Mesodermal cell (in vitro differentiated cells): ENCODE measurements at regions not wholly inside any gene's neighbourhood (a gene's known extent, or its start where the extent isn't known, plus 50 kb on each side); places are given as distances from the start of the nearest gene placed in this dataset.
A peak's percentile ranks its signal among the peaks of the same experiment; 100 is the strongest.

Experiments
- H3K27ac ChIP-seq: 2 replicates; pipeline ENCODE4 v1.7.0; 2013; ENCODE audit warnings: mild to moderate bottlenecking, low read depth, low read length, moderate library complexity; ENCODE audit not compliant: severe bottlenecking
- H3K36me3 ChIP-seq: 2 replicates; pipeline ENCODE4 v1.7.1; 2013; ENCODE audit warnings: mild to moderate bottlenecking, low read length, moderate library complexity; ENCODE audit not compliant: control insufficient read depth, insufficient read depth
- H3K4me1 ChIP-seq: one replicate; pipeline ENCODE4 v1.7.1; 2013; ENCODE audit warnings: mild to moderate bottlenecking, low read length; ENCODE audit not compliant: insufficient read depth, control insufficient read depth, poor library complexity, severe bottlenecking
- H3K4me3 ChIP-seq: 2 replicates; pipeline ENCODE4 v1.7.0; 2013; ENCODE audit warnings: low read length, control low read depth, mild to moderate bottlenecking; ENCODE audit not compliant: insufficient read depth, poor library complexity, severe bottlenecking; ENCODE audit errors: extremely low read depth
- H3K9me3 ChIP-seq: 2 replicates; pipeline ENCODE4 v1.7.1; 2013; ENCODE audit warnings: mild to moderate bottlenecking, low read length, moderate library complexity; ENCODE audit not compliant: control insufficient read depth
- WGBS, 2 experiments: methylation state at CpG; one replicate each; pipeline ENCODE4 v1.1.5; 2013; ENCODE audit warnings: missing lambda C conversion rate in 2 of 2; ENCODE audit not compliant: insufficient coverage in 2 of 2; 5-methylcytosine and 5-hydroxymethylcytosine counted together

DNA sequence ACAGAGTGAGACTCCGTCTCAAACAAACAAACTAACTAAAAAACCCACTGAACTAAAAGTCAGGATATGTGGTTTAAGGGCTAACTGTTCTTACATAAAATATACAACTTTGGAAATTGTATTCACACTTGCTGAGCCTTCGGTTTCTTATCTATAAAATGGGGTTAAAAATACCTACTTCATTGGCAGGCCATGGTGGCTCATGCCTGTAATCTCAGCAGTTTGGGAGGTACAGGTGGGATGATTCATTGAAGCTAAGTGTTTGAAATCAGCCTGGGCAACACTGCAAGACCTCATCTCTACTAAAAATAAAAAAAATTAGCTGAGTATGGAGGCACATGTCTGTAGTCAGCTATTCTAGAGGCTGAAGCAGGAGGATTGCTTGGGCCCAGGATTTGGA, 115.4 kb upstream of the KLF6 start:
- H3K9me3 ChIP-seq, result no peaks in the 10 kb centered on the region
- H3K4me1 ChIP-seq, result peaks cover under 1% of the 10 kb centered on the region
- 100% methylated on average over 1 of the region's 2 CpGs; no CpG with 5 or more reads in 1 of the 2 experiments for WGBS, 2 experiments
- no peak overlapping the region for H3K27ac ChIP-seq
- H3K36me3 ChIP-seq, result no peaks in the 10 kb centered on the region
- no peak overlapping the region for H3K4me3 ChIP-seq

DNA sequence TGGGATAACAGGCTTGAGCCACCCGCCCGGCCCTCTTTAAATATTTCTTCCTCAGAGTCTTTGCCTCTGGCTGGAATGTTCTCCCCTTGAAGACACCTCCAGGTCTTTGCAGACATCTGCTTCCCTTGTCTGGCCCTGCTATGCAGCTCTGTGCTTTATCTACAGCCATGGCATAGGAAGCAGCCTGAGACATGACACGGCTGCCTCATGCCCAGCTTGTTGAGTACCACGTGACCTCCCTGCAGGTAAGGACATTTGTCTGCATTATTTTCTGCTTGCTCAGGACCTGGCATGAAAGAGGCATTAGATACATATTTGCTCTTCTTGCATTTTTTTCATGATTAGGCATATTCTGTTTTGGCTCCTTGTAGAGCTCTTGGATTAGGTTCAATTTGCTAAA, 113.8 kb upstream of the KLF6 start:
- WGBS, 2 experiments, result 90 to 94% methylated on average over 4 of the region's 4 CpGs
- Histone ChIP-seq H3K4me1 (peaks cover 11% of the 10 kb centered on the region), H3K9me3 (no peaks in the 10 kb centered on the region), H3K4me3 (no peak overlapping the region), H3K27ac (no peak overlapping the region), H3K36me3 (no peaks in the 10 kb centered on the region)

GRCh38 chr10:3897156-3897555, 112.1 kb upstream of the KLF6 start:
- H3K27ac ChIP-seq, result no peak overlapping the region
- no peaks in the 10 kb centered on the region for H3K9me3 ChIP-seq
- no peak overlapping the region for H3K4me3 ChIP-seq
- WGBS, 2 experiments, result 89 to 94% methylated on average over 2 of the region's 6 CpGs
- peaks cover 24% of the 10 kb centered on the region for H3K4me1 ChIP-seq
- no peaks in the 10 kb centered on the region for H3K36me3 ChIP-seq

DNA sequence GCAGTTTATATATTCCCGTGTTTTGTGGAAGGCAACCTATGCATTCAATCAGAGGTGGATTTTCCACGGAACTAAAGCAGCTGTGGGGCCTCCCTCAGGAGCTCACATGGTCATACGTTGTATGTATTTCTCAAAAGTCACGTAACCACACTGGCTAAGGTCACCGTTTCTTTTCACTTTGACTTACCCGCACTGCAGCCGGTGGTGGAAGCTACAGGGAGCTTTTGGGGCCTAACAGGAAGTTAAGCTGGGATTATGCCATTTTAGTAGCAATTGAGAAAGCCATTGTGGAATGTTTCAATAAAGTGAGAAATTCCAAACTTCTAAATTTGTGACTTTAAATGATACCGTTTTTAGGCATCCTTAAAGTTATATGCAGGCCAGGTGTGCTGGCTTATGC, 111.2 kb upstream of the KLF6 start:
- H3K27ac ChIP-seq, result no peak overlapping the region
- no peak overlapping the region for H3K4me3 ChIP-seq
- H3K36me3 ChIP-seq, result no peaks in the 10 kb centered on the region
- WGBS, 2 experiments, result 86 to 87% methylated on average over 7 to 8 of the region's 8 CpGs
- H3K9me3 ChIP-seq, result no peaks in the 10 kb centered on the region
- peaks cover 24% of the 10 kb centered on the region for H3K4me1 ChIP-seq

- Histone ChIP-seq H3K36me3 (no peaks in the 10 kb centered on the region), H3K4me3 (no peak overlapping the region), H3K9me3 (no peaks in the 10 kb centered on the region), H3K4me1 (peaks cover 28% of the 10 kb centered on the region), H3K27ac (peak overlapping the region; percentile 92)
- WGBS, 2 experiments, result 93 to 96% methylated on average over 3 of the region's 5 CpGs
Measured at GRCh38 chr10:3895045-3895631, 110.1 kb upstream of the KLF6 start.

DNA sequence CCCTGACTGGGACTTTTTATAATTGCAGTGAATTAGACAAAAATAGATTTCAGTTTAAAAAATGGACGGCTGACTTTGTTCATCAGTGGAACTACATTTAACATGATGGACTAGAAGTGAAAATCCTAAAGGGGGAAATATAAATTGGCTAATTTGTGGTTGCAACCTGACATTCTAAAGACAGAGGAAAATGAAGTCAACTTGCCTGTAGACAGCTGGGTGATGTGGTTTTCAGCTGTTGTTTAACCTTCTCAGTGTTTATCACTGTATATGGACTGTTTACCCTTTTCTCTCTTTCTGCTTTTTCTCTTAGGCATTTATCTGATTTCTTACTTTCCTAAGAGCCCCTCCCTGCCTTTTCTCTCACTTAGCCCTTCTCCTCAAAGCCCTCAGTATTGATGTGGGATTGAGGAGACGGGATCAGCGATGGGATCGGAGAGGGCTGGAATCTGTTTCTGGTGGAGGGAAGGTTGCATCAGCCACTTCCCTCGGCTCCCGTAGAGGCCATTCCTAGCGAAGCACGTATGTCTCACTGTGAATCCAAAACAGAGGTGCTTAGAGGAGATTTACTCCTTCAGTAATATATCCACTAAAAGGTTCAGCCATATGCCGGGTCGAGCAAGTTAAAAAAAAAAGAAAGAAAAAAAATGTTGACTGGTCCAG, 109.0 kb upstream of the KLF6 start:
- peak overlapping the region; percentile 92 for H3K27ac ChIP-seq
- no peak overlapping the region for H3K4me3 ChIP-seq

GRCh38 chr10:3892440-3893425, 107.7 kb upstream of the KLF6 start:
- Histone ChIP-seq H3K36me3 (no peaks in the 10 kb centered on the region), H3K9me3 (no peaks in the 10 kb centered on the region), H3K27ac (no peak overlapping the region), H3K4me3 (no peak overlapping the region), H3K4me1 (peaks cover 49% of the 10 kb centered on the region)
- WGBS, 2 experiments, result 65 to 68% methylated on average over 5 of the region's 9 CpGs

More for the DNA sequence above, 109.0 kb upstream of the KLF6 start:
- Histone ChIP-seq H3K4me1 (peaks cover 37% of the 10 kb centered on the region), H3K36me3 (no peaks in the 10 kb centered on the region), H3K9me3 (no peaks in the 10 kb centered on the region)
- WGBS, 2 experiments, result 75 to 89% methylated on average over 1 to 5 of the region's 10 CpGs

DNA sequence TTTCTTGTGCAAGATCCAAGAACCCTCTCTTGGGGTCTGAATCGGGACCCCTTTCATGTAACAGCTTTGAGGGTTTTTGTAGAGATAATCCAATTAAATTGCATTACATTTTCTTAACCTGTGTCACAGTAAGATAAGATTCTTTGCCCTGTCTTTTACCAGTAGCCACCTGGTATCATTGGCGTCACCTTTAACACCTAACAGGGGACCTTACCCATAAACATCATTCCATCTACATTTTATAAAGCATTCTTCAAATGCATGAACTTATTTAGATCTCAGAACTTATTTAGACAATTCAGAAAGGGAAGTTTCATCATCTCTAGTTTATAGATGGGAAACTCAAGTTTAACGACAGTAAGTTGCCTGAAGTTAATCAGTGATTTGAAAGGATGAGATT, 106.4 kb upstream of the KLF6 start:
- WGBS, 2 experiments, result 100% methylated on average over 1 of the region's 3 CpGs
- Histone ChIP-seq H3K9me3 (no peaks in the 10 kb centered on the region), H3K4me3 (no peak overlapping the region), H3K4me1 (peaks cover 63% of the 10 kb centered on the region), H3K27ac (no peak overlapping the region), H3K36me3 (no peaks in the 10 kb centered on the region)

DNA sequence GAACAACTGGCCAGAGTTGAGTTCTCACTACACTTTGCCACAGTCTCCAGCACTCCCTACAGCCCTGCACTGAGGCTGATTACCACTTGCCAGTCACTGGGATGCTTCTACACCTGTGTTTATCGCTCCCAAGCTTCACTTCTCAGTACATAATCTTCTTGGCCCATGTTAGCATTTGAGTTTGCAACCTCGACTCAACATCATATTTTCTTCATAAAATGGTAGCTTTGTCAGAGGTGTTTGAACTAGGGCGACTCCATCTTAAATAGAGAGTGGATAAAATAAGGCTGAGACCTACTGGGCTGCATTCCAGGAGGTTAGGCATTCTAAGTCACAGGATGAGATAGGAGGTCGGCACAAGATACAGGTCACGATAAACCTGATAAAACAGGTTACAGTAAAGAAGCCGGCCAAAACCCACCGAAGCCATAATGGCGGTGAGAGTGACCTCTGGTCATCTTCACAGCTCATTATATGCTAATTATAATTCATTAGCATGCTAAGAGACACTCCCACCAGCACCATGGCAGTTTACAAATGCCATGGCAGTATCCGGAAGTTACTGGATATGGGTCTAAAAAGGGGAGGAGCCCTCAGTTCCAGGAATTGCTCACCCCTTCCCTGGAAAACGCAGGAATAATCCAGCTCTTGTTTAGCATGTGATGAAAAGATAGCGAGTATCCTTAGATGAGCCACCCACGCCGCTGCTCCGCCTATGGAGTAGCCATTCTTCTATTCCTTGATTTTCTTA, 105.8 kb upstream of the KLF6 start:
- H3K4me1 ChIP-seq, result peaks cover 67% of the 10 kb centered on the region
- no peaks in the 10 kb centered on the region for H3K36me3 ChIP-seq
- no peak overlapping the region for H3K4me3 ChIP-seq
- H3K27ac ChIP-seq, result peak overlapping the region; percentile 26
- 91 to 98% methylated on average over 10 to 13 of the region's 14 CpGs for WGBS, 2 experiments
- no peaks in the 10 kb centered on the region for H3K9me3 ChIP-seq

- peaks cover 71% of the 10 kb centered on the region for H3K4me1 ChIP-seq
- no peaks in the 10 kb centered on the region for H3K36me3 ChIP-seq
- no peak overlapping the region for H3K4me3 ChIP-seq
- H3K27ac ChIP-seq, result peak overlapping the region; percentile 26
- no peaks in the 10 kb centered on the region for H3K9me3 ChIP-seq
- 53 to 56% methylated on average over 3 to 4 of the region's 4 CpGs for WGBS, 2 experiments
Measured at GRCh38 chr10:3889961-3890522, 105.0 kb upstream of the KLF6 start.
